ENCODE measurements at regions not wholly inside any gene's neighbourhood (a gene's known extent, or its start where the extent isn't known, plus 50 kb on each side); places are given as distances from the start of the nearest gene placed in this dataset.
A peak's percentile ranks its signal among the peaks of the same experiment; 100 is the strongest.

GRCh38 chr1:234975122-234975940 lies 153.3 kb downstream of the TOMM20 start (continued):
- TF ChIP-seq HCFC1 (IDR thresholded peaks at IDR 0.05; ENCODE audit: low read depth, low read length): no peak
- TF ChIP-seq MBD2 (IDR thresholded peaks at IDR 0.05; ENCODE audit: borderline replicate concordance, low read depth): peak; percentile 84
- TF ChIP-seq OTX1 (CRISPR knock-in tag; IDR thresholded peaks at IDR 0.05): no peak
- peak; percentile 90 for TF ChIP-seq NR2C2 (CRISPR knock-in tag; IDR thresholded peaks at IDR 0.05)
- TF ChIP-seq NR2C2 (tag; IDR thresholded peaks at IDR 0.05): peak; percentile 97
- TF ChIP-seq SRSF1 (IDR thresholded peaks at IDR 0.05; ENCODE audit: low read depth, low read length): no peak
- TF ChIP-seq GMEB1 (CRISPR knock-in tag; IDR thresholded peaks at IDR 0.05): no peak; the same call in 1 of the 2 replicates
- TF ChIP-seq SMAD1 (IDR thresholded peaks at IDR 0.05; ENCODE audit: low read depth, low read length, partially characterized antibody): peak; percentile 82
- TF ChIP-seq ZNF589 (CRISPR knock-in tag; IDR thresholded peaks at IDR 0.05; ENCODE audit: low read depth): peak; percentile 89
- TF ChIP-seq TARDBP (IDR thresholded peaks at IDR 0.05): peak; percentile 30; the same call in 1 of the 2 replicates
- no peak for TF ChIP-seq ZNF740 (CRISPR knock-in tag; IDR thresholded peaks at IDR 0.05)
- TF ChIP-seq ZNF740 (tag; IDR thresholded peaks at IDR 0.05): 0 out of 4 replicates have a peak, but pooled peaks of 1 of the 2 experiments have one; percentile 17
- TF ChIP-seq HMBOX1 (IDR thresholded peaks at IDR 0.05): peak; percentile 92
- TF ChIP-seq ZKSCAN1 (IDR thresholded peaks at IDR 0.05; ENCODE audit: low read depth, low read length): peak; percentile 32; the same call in 1 of the 2 replicates
- peak; percentile 77; the same call in 1 of the 2 replicates for TF ChIP-seq JUNB (CRISPR knock-in tag; conservative IDR thresholded peaks at IDR 0.05)
- peak; percentile 80; the same call in 1 of the 2 replicates for TF ChIP-seq KLF6 (CRISPR knock-in tag; IDR thresholded peaks at IDR 0.05; ENCODE audit: borderline replicate concordance)
- TF ChIP-seq ZNF717 (CRISPR knock-in tag; IDR thresholded peaks at IDR 0.05): no peak
- TF ChIP-seq ZHX1 (conservative IDR thresholded peaks at IDR 0.05; ENCODE audit: low read length): no peak
- 0 out of 2 replicates have a peak, but pooled peaks have one; percentile 44 for TF ChIP-seq HDGF (IDR thresholded peaks at IDR 0.05)
- TF ChIP-seq YY1 (IDR thresholded peaks at IDR 0.05; ENCODE audit: borderline replicate concordance in 1 of 3, control insufficient read depth in 1 of 3, extremely low read depth in 1 of 3, insufficient read depth in 3 of 3, insufficient read length in 1 of 3, insufficient replicate concordance in 2 of 3, low read depth in 1 of 3, low read length in 2 of 3): no peak
- no peak for TF ChIP-seq ZFPM2 (CRISPR knock-in tag; IDR thresholded peaks at IDR 0.05)
- no peak for TF ChIP-seq POU5F1 (IDR thresholded peaks at IDR 0.05; ENCODE audit: borderline replicate concordance, low read depth, low read length, partially characterized antibody)

All from K562 (cell line).